ENCODE measurements at regions not wholly inside any gene's neighbourhood (a gene's known extent, or its start where the extent isn't known, plus 50 kb on each side); places are given as distances from the start of the nearest gene placed in this dataset.

GRCh38 chr1:50257029-50257428 is 148.3 kb downstream of the ELAVL4 start:
- no peak for DNase-seq (ENCODE audit: low spot score)
- POLR2A ChIA-PET = no interaction called here
- H2AFZ ChIP-seq (ENCODE audit: low read length) = no peak overlapping the region
- H3K4me1 ChIP-seq (ENCODE audit: insufficient read depth, low read length) = no peaks in the 10 kb centered on the region
- intact Hi-C loops (cut with micrococcal nuclease; ENCODE audit: unreplicated experiment) (no loop called here), in situ Hi-C loops (cut with HindIII; ENCODE audit: extremely low pct_ligation_motif_present, low pct_unique_long_range_greater_than_20kb) (no loop called here)
- H3K27ac ChIP-seq (ENCODE audit: extremely low read length, insufficient read depth, low read length) = no peak overlapping the region
- no peaks in the 10 kb centered on the region; a peak in 1 of 5 replicates for H3K27me3 ChIP-seq (ENCODE audit: control insufficient read depth in 1 of 2, insufficient read depth in 2 of 2, low read length in 2 of 2)
- 39% methylated on average over 1 of the region's 1 CpG for WGBS (ENCODE audit: low lambda C conversion rate)
- H3K9ac ChIP-seq (ENCODE audit: insufficient read depth, low read depth, low read length) = no peak overlapping the region
- H3K4me3 ChIP-seq (replicated peaks in 1 of 3; ENCODE audit: insufficient read depth in 1 of 3, low read depth in 2 of 3, low read length in 3 of 3) = no peak overlapping the region
- no TSS peak for BruUV-seq (replicated peaks)
- CTCF ChIA-PET (ENCODE audit: low intra/inter-chr PET ratio, low total read pairs) = no interaction called here
- no peak for ATAC-seq
- no peak overlapping the region for H3K4me2 ChIP-seq (ENCODE audit: low read depth, low read length)
- H3K9me3 ChIP-seq (ENCODE audit: low read length) = no peaks in the 10 kb centered on the region
- H3K79me2 ChIP-seq (ENCODE audit: insufficient read depth, low read length) = no peaks in the 10 kb centered on the region
- no peaks in the 10 kb centered on the region for H4K20me1 ChIP-seq (ENCODE audit: insufficient read depth, low read length)
- no peak for FAIRE-seq
- H3K36me3 ChIP-seq (replicated peaks in 1 of 2; ENCODE audit: control insufficient read depth in 1 of 2, insufficient read depth in 2 of 2, low read length in 2 of 2) = no peaks in the 10 kb centered on the region
- TF ChIP-seq SP1 (IDR thresholded peaks at IDR 0.05) (no peak), SP1 (CRISPR knock-in tag; IDR thresholded peaks at IDR 0.05) (no peak), ZNF678 (CRISPR knock-in tag; IDR thresholded peaks at IDR 0.05) (no peak), ZNF552 (CRISPR knock-in tag; IDR thresholded peaks at IDR 0.05; ENCODE audit: borderline replicate concordance) (no peak), ZNF12 (CRISPR knock-in tag; IDR thresholded peaks at IDR 0.05) (no peak), KIAA2018 (CRISPR knock-in tag; IDR thresholded peaks at IDR 0.05; ENCODE audit: borderline replicate concordance) (no peak), YY1 (IDR thresholded peaks at IDR 0.05; ENCODE audit: insufficient read depth, insufficient replicate concordance, low read depth, low read length) (no peak), NR1H2 (CRISPR knock-in tag; IDR thresholded peaks at IDR 0.05; ENCODE audit: borderline replicate concordance, low read depth) (no peak), ZNF790 (CRISPR knock-in tag; IDR thresholded peaks at IDR 0.05; ENCODE audit: borderline replicate concordance) (no peak), RORA (CRISPR knock-in tag; IDR thresholded peaks at IDR 0.05) (no peak), ZNF879 (CRISPR knock-in tag; IDR thresholded peaks at IDR 0.05) (no peak), NPAS2 (CRISPR knock-in tag; IDR thresholded peaks at IDR 0.05; ENCODE audit: borderline replicate concordance) (no peak), TBL1XR1 (IDR thresholded peaks at IDR 0.05; ENCODE audit: borderline replicate concordance, low read length, partially characterized antibody) (no peak), FOXK1 (CRISPR knock-in tag; IDR thresholded peaks at IDR 0.05; ENCODE audit: borderline replicate concordance, low read depth) (no peak), ZZZ3 (CRISPR knock-in tag; IDR thresholded peaks at IDR 0.05; ENCODE audit: borderline replicate concordance) (no peak)
